OCI-LY1 (cell line): ENCODE measurements at regions not wholly inside any gene's neighbourhood (a gene's known extent, or its start where the extent isn't known, plus 50 kb on each side); places are given as distances from the start of the nearest gene placed in this dataset.

Experiments
- H2AFZ ChIP-seq: fragments of 200-600 bp; sonication (generic), shearing (Covaris generic); 2 replicates; pipeline ENCODE4 v1.6.0; 2014; ENCODE audit warnings: antibody characterized with exemption, mild to moderate bottlenecking, low read length
- H3F3A ChIP-seq: fragments of 200-600 bp; sonication (generic), shearing (Covaris generic); 2 replicates; pipeline ENCODE4 v1.6.0; 2014; ENCODE audit warnings: mild to moderate bottlenecking, antibody characterized with exemption, low read length, moderate library complexity; ENCODE audit not compliant: insufficient read depth
- H3K27ac ChIP-seq: fragments of 200-600 bp; sonication (generic); 2 replicates; pipeline ENCODE4 v1.5.1; 2014; ENCODE audit warnings: low read length, mixed run types, mild to moderate bottlenecking, low read depth; ENCODE audit not compliant: poor library complexity, severe bottlenecking
- H3K27me3 ChIP-seq: fragments of 200-600 bp; sonication (generic); 2 replicates; pipeline ENCODE4 v1.6.0; 2014; ENCODE audit warnings: antibody characterized with exemption, mild to moderate bottlenecking, low read length, moderate library complexity; ENCODE audit not compliant: insufficient read depth
- H3K36me3 ChIP-seq: fragments of 200-600 bp; sonication (generic); 2 replicates; pipeline ENCODE4 v1.6.1; 2014; ENCODE audit warnings: mild to moderate bottlenecking, antibody characterized with exemption, low read length, moderate library complexity, mixed read lengths; ENCODE audit not compliant: insufficient read depth
- H3K4me1 ChIP-seq: fragments of 200-600 bp; sonication (generic); 2 replicates; pipeline ENCODE4 v1.5.1; 2014; ENCODE audit warnings: mild to moderate bottlenecking, low read length, moderate library complexity; ENCODE audit not compliant: insufficient read depth, severe bottlenecking
- H3K4me2 ChIP-seq: fragments of 200-600 bp; sonication (generic), shearing (Covaris generic); 2 replicates; pipeline ENCODE4 v1.6.1; 2014; ENCODE audit warnings: low read length
- H3K4me3 ChIP-seq: fragments of 200-600 bp; sonication (generic); 2 replicates; pipeline ENCODE4 v1.5.1; 2014; ENCODE audit warnings: low read length, low read depth, mild to moderate bottlenecking, mixed read lengths; ENCODE audit not compliant: poor library complexity, severe bottlenecking
- H3K79me2 ChIP-seq: fragments of 200-600 bp; shearing (Covaris generic); 2 replicates; pipeline ENCODE4 v1.6.1; 2016; ENCODE audit warnings: mixed run types, low read length, mixed read lengths; ENCODE audit not compliant: insufficient read depth
- H3K9ac ChIP-seq: fragments of 200-600 bp; sonication (generic), shearing (Covaris generic); 2 replicates; pipeline ENCODE4 v1.6.1; 2014; ENCODE audit warnings: mild to moderate bottlenecking, low read length, mixed read lengths
- H3K9me2 ChIP-seq: fragments of 200-600 bp; sonication (generic), shearing (Covaris generic); 2 replicates; pipeline ENCODE4 v1.6.1; 2014; ENCODE audit warnings: low read depth, mild to moderate bottlenecking, low read length, mixed read lengths
- H3K9me3 ChIP-seq: fragments of 200-600 bp; shearing (Covaris generic); 2 replicates; pipeline ENCODE4 v1.6.1; 2014; ENCODE audit warnings: low read length, mixed read lengths
- H4K20me1 ChIP-seq: fragments of 200-600 bp; sonication (generic), shearing (Covaris generic); 2 replicates; pipeline ENCODE4 v1.6.0; 2016; ENCODE audit warnings: mild to moderate bottlenecking, low read length; ENCODE audit not compliant: insufficient read depth
- EZH2 ChIP-seq: fragments of 200-600 bp; sonication (generic), shearing (Covaris generic); IDR thresholded peaks from 2 replicates; pipeline ENCODE4 v1.8.0; 2017; ENCODE audit warnings: borderline replicate concordance, mixed run types, mild to moderate bottlenecking, antibody characterized with exemption, low read length, moderate library complexity, mixed read lengths
- TF ChIP-seq, protein P1 (sequence below): fragments of 200-600 bp; sonication (generic), shearing (Covaris generic); IDR thresholded peaks from 2 replicates; pipeline ENCODE4 v1.5.1; 2017; ENCODE audit warnings: mild to moderate bottlenecking, antibody characterized with exemption, low read length, moderate library complexity, mixed read lengths

DNA sequence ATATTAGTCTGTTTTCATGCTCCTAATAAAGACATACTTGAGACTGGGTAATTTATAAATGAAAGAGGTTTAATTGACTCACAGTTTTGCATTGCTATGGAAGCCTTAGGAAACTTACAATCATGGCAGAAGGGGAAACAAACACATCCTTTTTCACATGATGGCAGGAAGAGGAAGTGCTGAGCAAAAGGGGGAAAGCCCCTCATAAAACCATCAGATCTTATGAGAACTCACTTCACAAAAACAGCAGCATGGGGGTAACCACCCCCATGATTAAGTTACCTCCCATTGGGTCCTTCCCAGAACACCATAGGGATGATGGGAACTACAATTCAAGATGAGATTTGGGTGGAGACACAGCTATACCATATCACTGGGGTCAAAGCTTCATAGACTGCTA lies 254.2 kb downstream of the ERMARD start:
- H2AFZ ChIP-seq = no peak overlapping the region
- no peaks in the 10 kb centered on the region for H3F3A ChIP-seq
- H3K27me3 ChIP-seq = no peaks in the 10 kb centered on the region
- H3K9ac ChIP-seq = no peak overlapping the region
- no peaks in the 10 kb centered on the region for H4K20me1 ChIP-seq
- H3K4me1 ChIP-seq = no peaks in the 10 kb centered on the region
- H3K4me2 ChIP-seq = no peak overlapping the region
- no peaks in the 10 kb centered on the region for H3K36me3 ChIP-seq
- no peaks in the 10 kb centered on the region for H3K79me2 ChIP-seq
- H3K9me3 ChIP-seq = no peaks in the 10 kb centered on the region
- no peak overlapping the region for H3K4me3 ChIP-seq
- TF ChIP-seq, protein P1, sequence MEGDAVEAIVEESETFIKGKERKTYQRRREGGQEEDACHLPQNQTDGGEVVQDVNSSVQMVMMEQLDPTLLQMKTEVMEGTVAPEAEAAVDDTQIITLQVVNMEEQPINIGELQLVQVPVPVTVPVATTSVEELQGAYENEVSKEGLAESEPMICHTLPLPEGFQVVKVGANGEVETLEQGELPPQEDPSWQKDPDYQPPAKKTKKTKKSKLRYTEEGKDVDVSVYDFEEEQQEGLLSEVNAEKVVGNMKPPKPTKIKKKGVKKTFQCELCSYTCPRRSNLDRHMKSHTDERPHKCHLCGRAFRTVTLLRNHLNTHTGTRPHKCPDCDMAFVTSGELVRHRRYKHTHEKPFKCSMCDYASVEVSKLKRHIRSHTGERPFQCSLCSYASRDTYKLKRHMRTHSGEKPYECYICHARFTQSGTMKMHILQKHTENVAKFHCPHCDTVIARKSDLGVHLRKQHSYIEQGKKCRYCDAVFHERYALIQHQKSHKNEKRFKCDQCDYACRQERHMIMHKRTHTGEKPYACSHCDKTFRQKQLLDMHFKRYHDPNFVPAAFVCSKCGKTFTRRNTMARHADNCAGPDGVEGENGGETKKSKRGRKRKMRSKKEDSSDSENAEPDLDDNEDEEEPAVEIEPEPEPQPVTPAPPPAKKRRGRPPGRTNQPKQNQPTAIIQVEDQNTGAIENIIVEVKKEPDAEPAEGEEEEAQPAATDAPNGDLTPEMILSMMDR = no peak
- no peak for TF ChIP-seq EZH2
- no peak overlapping the region for H3K27ac ChIP-seq
- H3K9me2 ChIP-seq = no peaks in the 10 kb centered on the region

DNA sequence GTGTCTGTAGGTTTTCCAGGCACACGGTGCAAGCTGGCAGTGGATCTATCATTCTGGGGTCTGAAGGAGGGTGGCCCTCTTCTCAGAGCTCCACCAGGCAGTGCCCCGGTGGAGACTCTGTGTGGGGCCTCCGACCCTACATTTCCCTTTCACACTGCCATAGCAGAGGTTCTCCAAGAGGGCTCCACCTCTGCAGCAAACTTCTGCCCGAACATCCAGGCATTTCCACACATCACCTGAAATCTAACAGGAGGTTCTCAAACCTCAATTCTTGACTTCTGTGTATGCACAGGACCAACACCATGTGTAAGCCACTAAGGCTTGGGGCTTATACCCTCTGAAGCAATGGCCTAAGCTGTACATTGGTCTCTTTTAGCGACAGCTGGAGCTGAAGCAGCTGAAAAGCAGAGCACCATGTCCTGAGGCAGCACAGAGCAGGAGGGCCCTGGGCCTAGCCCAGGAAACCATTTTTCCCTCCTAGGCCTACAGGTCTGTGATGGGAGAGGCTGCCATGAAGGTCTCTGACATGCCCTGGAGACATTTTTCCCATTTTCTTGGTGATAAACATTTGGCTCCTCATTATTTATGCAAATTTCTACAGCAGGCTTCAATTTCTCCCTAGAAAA lies 253.3 kb downstream of the ERMARD start:
- no peaks in the 10 kb centered on the region for H3K9me3 ChIP-seq
- H2AFZ ChIP-seq = no peak overlapping the region
- TF ChIP-seq, protein P1 = no peak
- no peak for TF ChIP-seq EZH2
- no peaks in the 10 kb centered on the region for H3K9me2 ChIP-seq
- H3F3A ChIP-seq = no peaks in the 10 kb centered on the region
- H3K27me3 ChIP-seq = no peaks in the 10 kb centered on the region
- H3K4me1 ChIP-seq = no peaks in the 10 kb centered on the region
- H3K9ac ChIP-seq = no peak overlapping the region
- no peak overlapping the region for H3K4me3 ChIP-seq
- H4K20me1 ChIP-seq = no peaks in the 10 kb centered on the region
- H3K4me2 ChIP-seq = no peak overlapping the region
- H3K79me2 ChIP-seq = no peaks in the 10 kb centered on the region
- no peak overlapping the region for H3K27ac ChIP-seq
- no peaks in the 10 kb centered on the region for H3K36me3 ChIP-seq

DNA sequence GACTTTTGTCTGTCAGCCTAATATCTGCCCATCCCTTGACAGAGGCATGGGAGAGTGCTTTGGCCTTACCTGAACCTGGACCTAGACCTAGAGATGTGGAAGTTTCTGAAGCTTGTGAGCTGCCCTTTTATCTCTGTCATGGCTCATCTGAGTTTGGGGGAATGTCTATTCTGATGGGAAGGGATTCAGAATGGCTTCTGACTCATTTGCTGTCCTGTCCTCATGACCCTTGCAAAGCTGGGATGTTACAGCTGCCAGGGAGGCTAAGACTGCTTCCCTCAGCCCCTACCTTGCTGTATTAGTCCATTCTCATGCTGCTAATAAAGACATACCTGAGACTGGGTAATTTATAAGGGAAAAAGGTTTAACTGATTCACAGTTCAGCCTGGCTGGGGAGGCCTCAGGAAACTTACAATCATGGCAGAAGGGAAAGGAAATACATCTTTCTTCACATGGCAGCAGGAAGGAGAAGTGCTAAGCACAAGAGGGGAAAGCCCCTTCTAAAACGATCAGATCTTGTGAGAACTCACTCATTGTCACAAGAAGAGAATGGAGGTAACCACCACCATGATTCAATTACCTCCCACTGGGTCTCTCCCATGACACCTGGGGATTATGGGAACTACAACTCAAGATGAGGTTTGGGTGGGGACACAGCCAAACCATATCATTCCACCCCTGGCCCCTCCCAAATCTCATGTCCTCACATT lies 252.2 kb downstream of the ERMARD start:
- no peaks in the 10 kb centered on the region for H4K20me1 ChIP-seq
- no peaks in the 10 kb centered on the region for H3K36me3 ChIP-seq
- no peaks in the 10 kb centered on the region for H3K4me1 ChIP-seq
- no peak overlapping the region for H3K27ac ChIP-seq
- no peak overlapping the region for H2AFZ ChIP-seq
- H3F3A ChIP-seq = no peaks in the 10 kb centered on the region
- H3K27me3 ChIP-seq = no peaks in the 10 kb centered on the region
- no peak overlapping the region for H3K4me2 ChIP-seq
- H3K9ac ChIP-seq = no peak overlapping the region
- no peaks in the 10 kb centered on the region for H3K9me2 ChIP-seq
- no peaks in the 10 kb centered on the region for H3K79me2 ChIP-seq
- TF ChIP-seq EZH2 = no peak
- TF ChIP-seq, protein P1 = no peak
- no peak overlapping the region for H3K4me3 ChIP-seq
- H3K9me3 ChIP-seq = no peaks in the 10 kb centered on the region
